IMR-90 (cell line): ENCODE measurements at regions not wholly inside any gene's neighbourhood (a gene's known extent, or its start where the extent isn't known, plus 50 kb on each side); places are given as distances from the start of the nearest gene placed in this dataset.
A peak's percentile ranks its signal among the peaks of the same experiment; 100 is the strongest.

Experiments used
- ATAC-seq: fragments of 200-7000 bp; cut with Tn5 transposase; 2 replicates; pipeline ENCODE4 v1.9.1; 2020; ENCODE audit warnings: low read depth, mild to moderate bottlenecking, moderate library complexity
- BruUV-seq: library from RNA; stranded (reverse); fragments of 400-500 nt; replicated peaks from 2 replicates; lab custom pipeline; 2021; lab: Mats Ljungman, UMichigan
- CTCF ChIA-PET: fragments of 300-600 bp; formaldehyde crosslinking; extraction: SDS; loops from one replicate; lab custom pipeline; 2021; ENCODE audit warnings: antibody characterized with exemption; lab: Yijun Ruan, JAX
- POLR2A ChIA-PET: fragments of 300-600 bp; sonication (Branson Sonifier 250); formaldehyde crosslinking; loops from one replicate; lab custom pipeline; 2022; ENCODE audit warnings: antibody characterized with exemption; ENCODE audit not compliant: unreplicated experiment; lab: Charles Lee
- DNase-seq: peaks from one replicate; pipeline ENCODE4 v3.0.0; 2013
- H2AFZ ChIP-seq: replicated peaks from 2 replicates; pipeline ENCODE3; 2013; ENCODE audit warnings: low read length, mild to moderate bottlenecking; ENCODE audit not compliant: poor library complexity
- H2AK5ac ChIP-seq: 2 replicates; pipeline ENCODE4 v1.6.1; 2013; ENCODE audit warnings: low read depth, low read length, inconsistent platforms
- H2AK9ac ChIP-seq: replicated peaks from 2 replicates; pipeline ENCODE3; 2013; ENCODE audit warnings: mild to moderate bottlenecking, low read depth, low read length, moderate library complexity; ENCODE audit not compliant: poor library complexity
- H2BK120ac ChIP-seq: 2 replicates; pipeline ENCODE4 v1.6.1; 2013; ENCODE audit warnings: low read depth, low read length, inconsistent platforms
- H2BK15ac ChIP-seq: 3 replicates; pipeline ENCODE4 v1.6.1; 2013; ENCODE audit warnings: low read depth, low read length, inconsistent platforms
- H2BK20ac ChIP-seq: 2 replicates; pipeline ENCODE4 v1.6.1; 2013; ENCODE audit warnings: low read depth, mild to moderate bottlenecking, inconsistent platforms, low read length, moderate library complexity
- H2BK5ac ChIP-seq: 2 replicates; pipeline ENCODE4 v1.6.1; 2013; ENCODE audit warnings: mild to moderate bottlenecking, low read depth, low read length, inconsistent platforms; ENCODE audit not compliant: poor library complexity, severe bottlenecking
- H3K14ac ChIP-seq: replicated peaks from 2 replicates; pipeline ENCODE4 v1.6.1; 2013; ENCODE audit warnings: low read depth, low read length, inconsistent platforms
- H3K18ac ChIP-seq: 2 replicates; pipeline ENCODE4 v1.6.1; 2013; ENCODE audit warnings: low read depth, low read length, control low read depth
- H3K23ac ChIP-seq: 2 replicates; pipeline ENCODE4 v1.6.1; 2013; ENCODE audit warnings: low read depth, low read length, inconsistent platforms
- H3K27ac ChIP-seq: 2 replicates; pipeline ENCODE4 v1.5.1; 2013; ENCODE audit warnings: mild to moderate bottlenecking, control low read depth, low read length; ENCODE audit not compliant: insufficient read depth
- H3K27me3 ChIP-seq: 2 replicates; pipeline ENCODE4 v1.6.1; 2013; ENCODE audit warnings: low read length; ENCODE audit not compliant: control insufficient read depth, insufficient read depth
- H3K36me3 ChIP-seq: 2 replicates; pipeline ENCODE4 v1.6.1; 2013; ENCODE audit warnings: low read length, mixed read lengths; ENCODE audit not compliant: control insufficient read depth, insufficient read depth
- H3K4ac ChIP-seq: 2 replicates; pipeline ENCODE4 v1.6.1; 2013; ENCODE audit warnings: low read depth, low read length, inconsistent platforms
- H3K4me1 ChIP-seq: 2 replicates; pipeline ENCODE4 v1.6.1; 2013; ENCODE audit warnings: low read length, mixed read lengths; ENCODE audit not compliant: control insufficient read depth, insufficient read depth
- H3K4me2 ChIP-seq: 2 replicates; pipeline ENCODE4 v1.6.1; 2013; ENCODE audit warnings: low read depth, mild to moderate bottlenecking, control low read depth, low read length, moderate library complexity
- H3K4me3 ChIP-seq: 2 replicates; pipeline ENCODE4 v1.5.1; 2013; ENCODE audit warnings: low read depth, mild to moderate bottlenecking, control low read depth, low read length, moderate library complexity; ENCODE audit not compliant: insufficient read depth
- H3K56ac ChIP-seq: 2 replicates; pipeline ENCODE4 v1.6.1; 2013; ENCODE audit warnings: low read length, inconsistent platforms; ENCODE audit not compliant: insufficient read depth; ENCODE audit errors: extremely low read depth
- H3K79me1 ChIP-seq, 2 experiments: 2 replicates each; pipeline ENCODE4 v1.6.1; 2013; ENCODE audit warnings: low read length in 2 of 2, inconsistent platforms in 1 of 2, low read depth in 1 of 2
- H3K9ac ChIP-seq: 2 replicates; pipeline ENCODE4 v1.6.1; 2013; ENCODE audit warnings: low read depth, low read length, control low read depth
- H3K9me1 ChIP-seq: 2 replicates; pipeline ENCODE4 v1.6.1; 2013; ENCODE audit warnings: low read length, inconsistent platforms; ENCODE audit not compliant: insufficient read depth
- H3K9me3 ChIP-seq: 2 replicates; pipeline ENCODE4 v1.6.1; 2013; ENCODE audit warnings: low read length; ENCODE audit not compliant: control insufficient read depth, insufficient read depth
- H4K20me1 ChIP-seq: 2 replicates; pipeline ENCODE4 v1.6.1; 2013; ENCODE audit warnings: low read length, inconsistent platforms; ENCODE audit not compliant: insufficient read depth
- H4K5ac ChIP-seq: 2 replicates; pipeline ENCODE4 v1.6.1; 2013; ENCODE audit warnings: mild to moderate bottlenecking, low read depth, low read length, control low read depth
- H4K8ac ChIP-seq, 2 experiments: 2 replicates each; pipeline ENCODE4 v1.6.1; 2013; ENCODE audit warnings: low read depth in 2 of 2, low read length in 2 of 2, control low read depth in 1 of 2, inconsistent platforms in 1 of 2
- H4K91ac ChIP-seq: 2 replicates; pipeline ENCODE4 v1.6.1; 2013; ENCODE audit warnings: low read depth, low read length, inconsistent platforms; ENCODE audit not compliant: insufficient read depth
- CTCF ChIP-seq: conservative IDR thresholded peaks from 2 replicates; pipeline ENCODE4 v1.5.1; 2012; ENCODE audit warnings: mild to moderate bottlenecking, low read depth, low read length, improper control_type of control experiment
- MAFK ChIP-seq: IDR thresholded peaks from 2 replicates; pipeline ENCODE4 v1.6.1; 2012; ENCODE audit warnings: low read depth, low read length, improper control_type of control experiment
- RAD21 ChIP-seq: IDR thresholded peaks from 2 replicates; pipeline ENCODE4 v1.6.1; 2012; ENCODE audit warnings: low read length, improper control_type of control experiment
- RCOR1 ChIP-seq: IDR thresholded peaks from 2 replicates; pipeline ENCODE4 v1.6.1; 2012; ENCODE audit warnings: mild to moderate bottlenecking, low read length, improper control_type of control experiment; ENCODE audit not compliant: insufficient replicate concordance
- WGBS, 2 experiments: methylation state at CpG; one replicate each; pipeline versions ENCODE4 v1.1.5 to v1.1.7; 2013; ENCODE audit warnings: missing lambda C conversion rate in 2 of 2; ENCODE audit not compliant: insufficient read length in 1 of 2; ENCODE audit errors: extremely low coverage in 2 of 2; 5-methylcytosine and 5-hydroxymethylcytosine counted together
- dilution Hi-C: fragments of 300-500 bp; cut with HindIII; formaldehyde crosslinking; loops from one replicate; pipeline ENCODE4 v1.14.3; 2018; ENCODE audit warnings: low sequenced_read_pairs; ENCODE audit not compliant: unreplicated experiment
- in situ Hi-C: fragments of 300-500 bp; cut with MboI; formaldehyde crosslinking; loops from 3 replicates; pipeline ENCODE4 v1.14.3; 2019; ENCODE audit warnings: low sequenced_read_pairs, inconsistent platforms, mixed read lengths
- intact Hi-C: fragments of 100-400 bp; cut with micrococcal nuclease; formaldehyde crosslinking; loops from 2 replicates; pipeline ENCODE4 v1.10.0; 2022

GRCh38 chr11:27570542-27570941 is 64.0 kb upstream of the LIN7C start:
- no peak overlapping the region for H2AFZ ChIP-seq
- H3K56ac ChIP-seq: no peak overlapping the region
- H3K23ac ChIP-seq: no peak overlapping the region
- no peaks in the 10 kb centered on the region for H3K79me1 ChIP-seq
- no peak overlapping the region for H3K9ac ChIP-seq
- H4K20me1 ChIP-seq: no peaks in the 10 kb centered on the region
- BruUV-seq: no TSS peak
- H2BK5ac ChIP-seq: no peak overlapping the region
- peak; percentile 82 for TF ChIP-seq MAFK
- TF ChIP-seq RAD21: no peak
- no peak for TF ChIP-seq RCOR1
- no peak for TF ChIP-seq CTCF
- dilution Hi-C loops: no loop called here
- CTCF ChIA-PET: no interaction called here
- no peak overlapping the region for H2AK5ac ChIP-seq
- H3K14ac ChIP-seq: no peak overlapping the region
- no peak overlapping the region for H3K18ac ChIP-seq
- no peak overlapping the region for H4K91ac ChIP-seq
- no peak overlapping the region for H4K8ac ChIP-seq
- no peak overlapping the region for H3K27ac ChIP-seq
- no peak overlapping the region for H2BK120ac ChIP-seq
- ATAC-seq (no peak), DNase-seq (no peak)
- H3K9me1 ChIP-seq: peaks cover 2% of the 10 kb centered on the region; the same call in 1 of the 2 replicates
- H3K4me2 ChIP-seq: no peak overlapping the region
- no peak overlapping the region for H2BK15ac ChIP-seq
- H3K9me3 ChIP-seq: no peaks in the 10 kb centered on the region
- no peak overlapping the region for H2AK9ac ChIP-seq
- no peak overlapping the region for H2BK20ac ChIP-seq
- peaks cover 4% of the 10 kb centered on the region for H3K4me1 ChIP-seq
- WGBS, 2 experiments: no CpG with 5 or more reads among the region's 1 CpG
- no peak overlapping the region for H3K4ac ChIP-seq
- in situ Hi-C loops: no loop called here
- no peaks in the 10 kb centered on the region for H3K27me3 ChIP-seq
- no peaks in the 10 kb centered on the region for H3K36me3 ChIP-seq
- H4K5ac ChIP-seq: no peak overlapping the region
- H3K4me3 ChIP-seq: no peak overlapping the region
- POLR2A ChIA-PET: no interaction called here
- intact Hi-C loops: no loop called here
